ENCODE measurements at regions not wholly inside any gene's neighbourhood (a gene's known extent, or its start where the extent isn't known, plus 50 kb on each side); places are given as distances from the start of the nearest gene placed in this dataset.

GRCh38 chr7:68155676-68156075 lies 1159.0 kb downstream of the TYW1 start:
- no peak overlapping the region for H2AFZ ChIP-seq (ENCODE audit: low read depth, low read length)
- H3K4me1 ChIP-seq (ENCODE audit: low read length), result no peaks in the 10 kb centered on the region
- H3K9me3 ChIP-seq (ENCODE audit: insufficient read depth, low read length), result no peaks in the 10 kb centered on the region
- H3K79me2 ChIP-seq (ENCODE audit: low read length), result no peaks in the 10 kb centered on the region
- no peak for TF ChIP-seq EZH2phosphoT487 (IDR thresholded peaks at IDR 0.05; ENCODE audit: low read depth)
- TF ChIP-seq CTCF (IDR thresholded peaks at IDR 0.05; ENCODE audit: low read depth, low read length), result no peak
- no peak overlapping the region for H3K4me3 ChIP-seq (ENCODE audit: low read length)
- H3K9ac ChIP-seq (ENCODE audit: low read length), result no peak overlapping the region
- H3K36me3 ChIP-seq (replicated peaks; ENCODE audit: low read depth, low read length), result no peaks in the 10 kb centered on the region
- no peak overlapping the region for H3K4me2 ChIP-seq (ENCODE audit: low read length)
- H4K20me1 ChIP-seq (ENCODE audit: insufficient read depth, low read length), result no peaks in the 10 kb centered on the region
- no peaks in the 10 kb centered on the region for H3K27me3 ChIP-seq (ENCODE audit: low read depth, low read length)
- no peak overlapping the region for H3K27ac ChIP-seq (ENCODE audit: low read length)

GRCh38 chr7:68158686-68159295 lies 1162.2 kb downstream of the TYW1 start:
- no peaks in the 10 kb centered on the region for H3K27me3 ChIP-seq (ENCODE audit: low read depth, low read length)
- H3K4me1 ChIP-seq (ENCODE audit: low read length), result no peaks in the 10 kb centered on the region
- H3K36me3 ChIP-seq (replicated peaks; ENCODE audit: low read depth, low read length), result no peaks in the 10 kb centered on the region
- H4K20me1 ChIP-seq (ENCODE audit: insufficient read depth, low read length), result no peaks in the 10 kb centered on the region
- no peaks in the 10 kb centered on the region for H3K9me3 ChIP-seq (ENCODE audit: insufficient read depth, low read length)
- H3K9ac ChIP-seq (ENCODE audit: low read length), result no peak overlapping the region
- TF ChIP-seq EZH2phosphoT487 (IDR thresholded peaks at IDR 0.05; ENCODE audit: low read depth) (no peak), CTCF (IDR thresholded peaks at IDR 0.05; ENCODE audit: low read depth, low read length) (no peak)
- H3K79me2 ChIP-seq (ENCODE audit: low read length), result no peaks in the 10 kb centered on the region
- H3K4me2 ChIP-seq (ENCODE audit: low read length), result no peak overlapping the region
- no peak overlapping the region for H2AFZ ChIP-seq (ENCODE audit: low read depth, low read length)
- H3K27ac ChIP-seq (ENCODE audit: low read length), result no peak overlapping the region
- H3K4me3 ChIP-seq (ENCODE audit: low read length), result no peak overlapping the region

- H3K9ac ChIP-seq (ENCODE audit: low read length), result no peak overlapping the region
- no peaks in the 10 kb centered on the region for H3K27me3 ChIP-seq (ENCODE audit: low read depth, low read length)
- no peaks in the 10 kb centered on the region for H3K4me1 ChIP-seq (ENCODE audit: low read length)
- H4K20me1 ChIP-seq (ENCODE audit: insufficient read depth, low read length), result no peaks in the 10 kb centered on the region
- H3K9me3 ChIP-seq (ENCODE audit: insufficient read depth, low read length), result no peaks in the 10 kb centered on the region
- no peaks in the 10 kb centered on the region for H3K36me3 ChIP-seq (replicated peaks; ENCODE audit: low read depth, low read length)
- H3K4me2 ChIP-seq (ENCODE audit: low read length), result no peak overlapping the region
- no peak overlapping the region for H2AFZ ChIP-seq (ENCODE audit: low read depth, low read length)
- no peaks in the 10 kb centered on the region for H3K79me2 ChIP-seq (ENCODE audit: low read length)
- TF ChIP-seq EZH2phosphoT487 (IDR thresholded peaks at IDR 0.05; ENCODE audit: low read depth) (no peak), CTCF (IDR thresholded peaks at IDR 0.05; ENCODE audit: low read depth, low read length) (no peak)
- no peak overlapping the region for H3K4me3 ChIP-seq (ENCODE audit: low read length)
- no peak overlapping the region for H3K27ac ChIP-seq (ENCODE audit: low read length)
These were observed 1166.1 kb downstream of the TYW1 start for GRCh38 chr7:68162712-68163111.

GRCh38 chr7:68166525-68166924 lies 1169.9 kb downstream of the TYW1 start:
- H3K9ac ChIP-seq (ENCODE audit: low read length), result no peak overlapping the region
- H4K20me1 ChIP-seq (ENCODE audit: insufficient read depth, low read length), result no peaks in the 10 kb centered on the region
- H3K36me3 ChIP-seq (replicated peaks; ENCODE audit: low read depth, low read length), result no peaks in the 10 kb centered on the region
- no peaks in the 10 kb centered on the region for H3K4me1 ChIP-seq (ENCODE audit: low read length)
- no peaks in the 10 kb centered on the region for H3K27me3 ChIP-seq (ENCODE audit: low read depth, low read length)
- no peak for TF ChIP-seq EZH2phosphoT487 (IDR thresholded peaks at IDR 0.05; ENCODE audit: low read depth)
- TF ChIP-seq CTCF (IDR thresholded peaks at IDR 0.05; ENCODE audit: low read depth, low read length), result no peak
- H2AFZ ChIP-seq (ENCODE audit: low read depth, low read length), result no peak overlapping the region
- no peak overlapping the region for H3K27ac ChIP-seq (ENCODE audit: low read length)
- H3K4me3 ChIP-seq (ENCODE audit: low read length), result no peak overlapping the region
- H3K4me2 ChIP-seq (ENCODE audit: low read length), result no peak overlapping the region
- no peaks in the 10 kb centered on the region for H3K79me2 ChIP-seq (ENCODE audit: low read length)
- no peaks in the 10 kb centered on the region for H3K9me3 ChIP-seq (ENCODE audit: insufficient read depth, low read length)

Measured in OCI-LY3 (cell line).